HL-60 (cell line): ENCODE measurements at regions not wholly inside any gene's neighbourhood (a gene's known extent, or its start where the extent isn't known, plus 50 kb on each side); places are given as distances from the start of the nearest gene placed in this dataset.

ENCODE experiments used
- DNase-seq, 2 experiments: peaks; one replicate each; pipeline ENCODE4 v3.0.0-alpha.2; 2010 to 2020; ENCODE audit warnings: low read depth in 1 of 2, low spot score in 1 of 2
- H3K27ac ChIP-seq: fragments of 250-450 bp; sonication (Bioruptor Pico); replicated peaks from 2 replicates; pipeline ENCODE4 v1.5.1; 2020; ENCODE audit warnings: mild to moderate bottlenecking, moderate library complexity
- H3K27me3 ChIP-seq: fragments of 250-450 bp; sonication (Bioruptor Pico); 2 replicates; pipeline ENCODE4 v1.5.1; 2021; ENCODE audit warnings: mild to moderate bottlenecking, moderate library complexity; ENCODE audit not compliant: insufficient read depth, poor library complexity, severe bottlenecking
- H3K4me3 ChIP-seq: replicated peaks from 2 replicates; pipeline ENCODE4 v1.5.1; 2011; ENCODE audit warnings: mild to moderate bottlenecking, control low read depth, low read length; ENCODE audit not compliant: insufficient read depth
- CTCF ChIP-seq: IDR thresholded peaks from one replicate; pipeline ENCODE4 v1.5.1; 2011; ENCODE audit warnings: low read length, control low read depth, inconsistent platforms; ENCODE audit not compliant: insufficient read depth
- GABPA ChIP-seq: IDR thresholded peaks from 2 replicates; pipeline ENCODE4 v1.6.1; 2012; ENCODE audit warnings: low read depth
- POLR2AphosphoS5 ChIP-seq: IDR thresholded peaks from 2 replicates; pipeline ENCODE4 v1.6.1; 2012; ENCODE audit warnings: low read depth
- REST ChIP-seq: IDR thresholded peaks from 2 replicates; pipeline ENCODE4 v1.6.1; 2012; ENCODE audit warnings: low read depth; ENCODE audit not compliant: insufficient replicate concordance
- SPI1 ChIP-seq: IDR thresholded peaks from 2 replicates; pipeline ENCODE4 v1.6.1; 2012; ENCODE audit warnings: low read depth, mild to moderate bottlenecking, borderline replicate concordance

- Histone ChIP-seq H3K27me3 (no peaks in the 10 kb centered on the region), H3K27ac (no peak overlapping the region), H3K4me3 (no peak overlapping the region)
- TF ChIP-seq CTCF: no peak
- no peak for TF ChIP-seq SPI1
- TF ChIP-seq REST: no peak
- no peak for TF ChIP-seq POLR2AphosphoS5
- no peak for TF ChIP-seq GABPA
- DNase-seq: no peak
Measured at GRCh38 chr22:44437216-44438055, 60.6 kb downstream of the RTL6 start.

- no peak for DNase-seq
- Histone ChIP-seq H3K27me3 (no peaks in the 10 kb centered on the region), H3K4me3 (no peak overlapping the region), H3K27ac (no peak overlapping the region)
- TF ChIP-seq REST: no peak
- no peak for TF ChIP-seq SPI1
- no peak for TF ChIP-seq POLR2AphosphoS5
- no peak for TF ChIP-seq GABPA
- TF ChIP-seq CTCF: no peak
Measured at GRCh38 chr22:44436736-44437135, 61.3 kb downstream of the RTL6 start.

GRCh38 chr22:44431256-44431655 is 66.8 kb downstream of the RTL6 start:
- H3K27me3 ChIP-seq: no peaks in the 10 kb centered on the region
- no peak for DNase-seq
- no peak overlapping the region for H3K27ac ChIP-seq
- TF ChIP-seq GABPA: no peak
- no peak for TF ChIP-seq SPI1
- no peak for TF ChIP-seq REST
- no peak for TF ChIP-seq CTCF
- H3K4me3 ChIP-seq: no peak overlapping the region
